Esophagus muscularis mucosa (tissue), 4 donors: ENCODE measurements at regions not wholly inside any gene's neighbourhood (a gene's known extent, or its start where the extent isn't known, plus 50 kb on each side); places are given as distances from the start of the nearest gene placed in this dataset.

Experiments
- EP300 ChIP-seq: sonication (generic); formaldehyde crosslinking; IDR thresholded peaks from one replicate; pipeline ENCODE4 v1.6.1; 2017; ENCODE audit warnings: antibody characterized with exemption
- POLR2A ChIP-seq: fragments of 450-650 bp; IDR thresholded peaks from one replicate; pipeline ENCODE4 v1.6.1; 2017; ENCODE audit warnings: antibody characterized with exemption, moderate library complexity, mild to moderate bottlenecking, low read depth
- TF ChIP-seq, protein P1 (sequence below), 3 experiments: fragments of 200-600 bp in 2 of 3; fragments of 450-650 bp in 1 of 3; sonication (generic) in 2 of 3; IDR thresholded peaks; one replicate each; pipeline ENCODE4 v1.5.1; 2017 to 2019; ENCODE audit warnings: antibody characterized with exemption in 3 of 3, mild to moderate bottlenecking in 2 of 3, moderate library complexity in 1 of 3

DNA sequence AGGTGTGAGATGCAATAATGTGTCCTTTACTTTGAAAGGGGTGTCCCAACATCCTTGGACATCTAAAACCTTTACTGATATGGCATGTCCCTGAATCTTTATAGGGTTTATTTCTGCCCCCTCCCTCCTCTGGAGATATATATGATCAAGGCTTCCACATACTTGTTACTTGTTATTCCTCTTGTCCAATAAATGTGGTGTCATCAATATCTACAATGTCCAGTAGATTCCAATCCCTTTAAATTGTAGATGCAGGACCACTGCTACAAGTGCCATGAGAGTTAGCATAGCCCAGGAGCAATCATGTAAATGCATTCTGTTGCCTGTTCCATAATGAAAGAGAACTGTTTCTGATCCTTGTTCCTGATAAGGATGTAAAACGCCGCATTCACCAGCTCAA is 479.7 kb upstream of the MEIS1 start:
- TF ChIP-seq, protein P1, sequence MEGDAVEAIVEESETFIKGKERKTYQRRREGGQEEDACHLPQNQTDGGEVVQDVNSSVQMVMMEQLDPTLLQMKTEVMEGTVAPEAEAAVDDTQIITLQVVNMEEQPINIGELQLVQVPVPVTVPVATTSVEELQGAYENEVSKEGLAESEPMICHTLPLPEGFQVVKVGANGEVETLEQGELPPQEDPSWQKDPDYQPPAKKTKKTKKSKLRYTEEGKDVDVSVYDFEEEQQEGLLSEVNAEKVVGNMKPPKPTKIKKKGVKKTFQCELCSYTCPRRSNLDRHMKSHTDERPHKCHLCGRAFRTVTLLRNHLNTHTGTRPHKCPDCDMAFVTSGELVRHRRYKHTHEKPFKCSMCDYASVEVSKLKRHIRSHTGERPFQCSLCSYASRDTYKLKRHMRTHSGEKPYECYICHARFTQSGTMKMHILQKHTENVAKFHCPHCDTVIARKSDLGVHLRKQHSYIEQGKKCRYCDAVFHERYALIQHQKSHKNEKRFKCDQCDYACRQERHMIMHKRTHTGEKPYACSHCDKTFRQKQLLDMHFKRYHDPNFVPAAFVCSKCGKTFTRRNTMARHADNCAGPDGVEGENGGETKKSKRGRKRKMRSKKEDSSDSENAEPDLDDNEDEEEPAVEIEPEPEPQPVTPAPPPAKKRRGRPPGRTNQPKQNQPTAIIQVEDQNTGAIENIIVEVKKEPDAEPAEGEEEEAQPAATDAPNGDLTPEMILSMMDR (IDR thresholded peaks at IDR 0.05) = no peak
- no peak for TF ChIP-seq POLR2A
- TF ChIP-seq EP300 = no peak
